GM21717 (cell line): ENCODE measurements at regions not wholly inside any gene's neighbourhood (a gene's known extent, or its start where the extent isn't known, plus 50 kb on each side); places are given as distances from the start of the nearest gene placed in this dataset.

ENCODE experiments used
- ATAC-seq: cut with Tn5 transposase; IDR thresholded peaks from one replicate; pipeline ENCODE4 v1.9.1; 2021; ENCODE audit warnings: mild to moderate bottlenecking, moderate library complexity; ENCODE audit not compliant: unreplicated experiment

DNA sequence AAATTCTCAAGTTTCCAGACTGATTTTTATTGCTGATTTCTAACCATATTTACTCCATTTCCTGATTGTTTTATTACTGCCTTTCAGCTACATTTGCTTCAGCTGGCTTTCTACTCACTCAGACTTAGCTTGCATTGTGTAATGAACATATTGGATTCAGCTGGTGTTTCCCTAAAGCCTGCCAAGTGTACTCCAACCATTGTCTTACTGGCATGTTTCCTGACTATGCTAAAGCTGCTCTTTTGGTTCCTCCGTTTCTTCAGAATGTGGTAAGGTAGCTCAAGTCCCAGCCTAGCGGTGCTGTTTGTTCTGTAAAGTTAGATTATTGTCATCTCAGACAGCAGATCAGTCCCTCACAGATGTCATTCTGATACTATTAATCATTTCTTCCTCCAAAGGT is 53.1 kb upstream of the GLRA2 start:
- no peak for ATAC-seq

DNA sequence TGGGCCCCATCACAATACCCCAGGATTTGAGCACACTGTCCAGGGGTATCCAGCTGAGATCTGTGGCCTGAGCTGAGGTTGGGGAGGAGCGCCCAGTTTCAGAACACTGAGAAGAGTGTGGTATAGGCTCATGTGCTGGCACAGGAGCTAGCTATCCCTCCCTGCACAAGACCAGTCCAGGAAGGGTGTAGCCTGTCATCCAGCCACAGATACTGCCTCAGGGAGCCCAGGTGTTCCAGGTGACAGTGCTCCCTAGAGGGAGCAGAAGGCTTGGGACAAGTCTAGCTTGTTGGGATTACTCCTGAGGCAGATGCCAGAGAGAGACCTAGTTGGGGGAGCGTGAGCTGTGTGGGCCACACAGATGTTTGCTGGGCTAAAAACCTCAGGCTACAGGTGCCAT is 79.6 kb upstream of the GLRA2 start:
- ATAC-seq, result no peak

DNA sequence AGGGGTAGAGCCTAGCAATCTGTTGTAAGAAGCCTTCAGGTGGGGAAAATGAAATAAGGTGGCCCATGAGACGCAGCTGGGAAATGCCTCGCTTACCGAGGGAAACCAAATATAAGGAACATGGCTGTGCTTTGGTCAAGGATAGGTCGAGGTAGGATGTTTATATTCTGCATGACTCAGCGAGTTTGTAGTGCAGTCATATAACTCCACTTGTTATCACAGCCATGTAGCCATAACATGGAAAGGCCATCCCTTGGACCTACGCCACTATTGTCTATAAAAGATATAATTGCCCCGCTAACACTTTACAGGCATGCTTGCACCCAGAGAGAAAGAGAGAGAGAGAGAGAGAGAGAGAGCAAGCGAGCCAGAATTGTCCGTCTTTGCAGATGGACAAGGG is 80.9 kb upstream of the GLRA2 start:
- ATAC-seq, result no peak

DNA sequence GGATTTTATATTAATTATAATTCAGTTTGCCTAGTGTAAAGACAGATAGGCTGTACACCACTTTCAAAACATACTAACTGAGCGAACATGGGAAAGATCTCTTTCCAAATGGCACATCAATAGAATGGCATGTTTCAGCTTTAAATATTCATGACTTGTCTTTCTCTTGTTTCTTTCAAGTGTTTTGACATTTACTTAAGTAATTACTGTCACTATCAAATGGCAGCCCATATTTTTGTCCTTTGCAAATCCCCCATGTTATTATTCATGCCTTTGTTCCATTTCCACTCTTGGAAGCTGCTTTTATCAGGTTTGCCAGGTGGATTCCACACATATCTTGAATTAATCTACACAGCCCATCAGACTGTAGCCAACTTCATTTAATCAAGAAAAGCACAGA is 89.2 kb upstream of the GLRA2 start:
- ATAC-seq, result no peak

DNA sequence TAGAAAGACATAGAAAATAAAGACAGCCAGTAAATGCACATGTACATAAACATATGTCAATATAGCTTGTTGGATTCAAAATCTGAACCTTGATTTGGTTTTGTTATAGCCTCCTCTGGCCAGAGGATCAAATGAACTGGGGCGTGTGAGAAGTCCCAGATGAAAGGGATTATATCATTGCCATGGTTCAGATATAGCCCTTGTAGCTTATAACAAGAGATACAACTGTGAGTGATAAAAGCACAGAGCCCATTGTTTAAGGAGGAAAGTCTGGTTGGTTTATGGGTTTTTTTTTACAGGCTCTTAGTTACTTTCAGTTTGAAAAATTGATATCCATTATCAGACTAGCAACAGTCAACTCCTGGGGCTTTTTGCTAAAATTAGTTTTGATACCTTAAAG is 101.7 kb upstream of the GLRA2 start:
- no peak for ATAC-seq

DNA sequence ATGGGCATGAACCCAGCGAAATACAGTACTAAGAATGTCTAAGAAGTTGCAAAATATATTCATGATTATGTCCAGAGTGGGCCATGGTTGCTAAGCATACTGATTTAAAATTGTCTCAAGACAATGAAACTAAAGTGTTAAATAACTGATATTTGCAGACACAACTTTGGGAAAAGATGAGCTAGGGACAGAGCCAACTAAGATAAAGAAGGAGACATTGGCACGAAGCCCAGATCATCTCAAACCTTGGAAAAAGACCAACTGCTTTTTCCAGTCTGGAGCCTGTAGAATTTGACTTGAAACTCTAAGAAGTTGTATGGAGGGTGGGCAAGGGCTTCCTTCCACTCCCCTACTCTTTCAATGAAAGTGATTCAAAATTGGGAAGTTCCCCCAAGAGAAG is 108.5 kb upstream of the GLRA2 start:
- no peak for ATAC-seq

DNA sequence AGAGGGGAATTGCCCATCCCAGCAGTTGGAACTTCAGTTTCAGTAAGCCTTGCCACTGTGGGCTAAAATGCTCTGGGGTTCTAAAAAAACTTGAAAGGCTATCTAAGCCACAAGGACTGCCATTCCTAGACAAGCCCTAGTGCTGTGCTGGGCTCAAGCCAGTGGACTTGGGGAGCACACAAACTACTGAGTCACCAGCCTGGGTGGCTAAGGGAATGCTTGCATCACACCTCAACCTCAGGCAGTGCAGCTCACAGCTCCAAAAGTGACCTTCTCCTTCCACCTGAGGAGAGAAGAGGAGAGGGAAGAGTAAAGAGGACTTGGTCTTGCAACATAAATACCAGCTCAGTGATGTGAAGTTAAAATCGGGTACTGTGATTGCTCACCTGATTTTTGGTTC is 116.7 kb upstream of the GLRA2 start:
- no peak for ATAC-seq

DNA sequence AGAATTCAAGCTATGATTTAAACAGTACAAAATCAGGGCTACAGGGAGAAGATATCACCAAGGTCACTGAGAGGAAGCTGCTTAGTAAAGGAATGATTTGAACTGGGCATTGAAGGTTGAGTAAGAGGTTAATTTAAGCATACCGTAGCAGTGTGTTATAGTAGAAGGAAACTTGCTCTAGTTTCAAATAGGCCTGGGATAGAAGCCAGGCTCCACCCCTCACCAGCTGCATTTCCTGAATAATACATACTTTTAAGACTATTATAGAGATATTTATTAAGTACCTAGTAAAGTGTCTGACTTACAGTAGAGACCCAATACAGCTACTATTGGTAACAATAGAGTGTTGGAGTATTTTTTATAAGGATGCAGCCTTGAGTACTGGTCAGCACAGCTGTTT is 118.0 kb upstream of the GLRA2 start:
- no peak for ATAC-seq

DNA sequence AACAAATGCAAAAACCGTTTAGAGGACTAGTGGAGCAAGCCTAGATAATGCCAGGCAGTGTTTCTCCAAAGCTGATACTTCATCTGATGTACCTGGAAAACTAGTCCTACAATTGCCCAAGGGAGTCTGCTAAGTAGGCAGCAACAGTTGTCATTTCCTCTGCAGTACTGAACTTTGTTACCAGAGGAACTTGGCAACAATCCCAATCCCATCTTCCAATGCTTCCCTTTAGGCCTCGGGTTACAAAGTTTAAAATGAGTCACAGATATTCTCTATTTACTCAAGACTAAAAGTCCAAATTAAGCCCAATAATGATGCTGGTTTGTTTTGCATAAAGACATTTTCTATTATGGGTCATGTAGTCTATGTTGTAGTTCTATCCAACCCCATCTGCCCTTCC is 120.0 kb upstream of the GLRA2 start:
- no peak for ATAC-seq

DNA sequence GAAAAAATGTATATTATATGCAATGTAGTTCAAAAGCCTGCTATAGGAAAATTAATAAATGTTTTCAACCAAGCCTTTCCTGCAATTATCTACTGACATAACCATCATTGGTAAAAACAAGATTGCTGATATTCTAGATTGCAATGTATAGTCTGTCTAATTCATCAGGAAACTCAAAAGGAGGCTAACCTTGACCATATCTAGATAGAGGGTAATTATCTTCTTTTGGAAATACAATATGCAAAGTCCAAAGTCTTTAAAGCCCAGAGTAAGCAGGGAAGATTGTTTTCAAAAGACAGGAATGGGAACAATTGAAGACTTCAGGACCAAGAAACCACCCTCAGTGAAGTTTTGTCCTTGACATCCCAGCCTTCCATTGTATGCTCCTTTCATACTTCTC is 123.1 kb upstream of the GLRA2 start:
- ATAC-seq, result no peak

DNA sequence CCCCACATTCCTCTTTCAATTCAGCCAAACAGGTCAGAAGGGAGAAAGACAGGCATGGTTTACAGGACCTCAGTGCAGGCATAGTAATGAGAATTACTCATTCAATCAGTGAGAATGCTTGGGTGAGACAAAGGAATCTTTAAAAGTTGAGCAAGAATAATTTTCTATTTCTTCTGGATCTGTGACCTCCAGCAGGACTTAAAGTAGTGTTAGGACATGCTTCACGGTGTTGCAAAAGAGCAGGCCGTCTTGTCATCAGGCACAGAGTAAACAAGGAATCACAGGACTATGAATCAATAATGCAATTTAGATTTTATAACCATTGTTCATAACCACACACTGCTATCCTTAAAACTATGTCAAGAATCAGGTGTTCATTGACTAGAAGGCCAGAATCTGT is 130.6 kb upstream of the GLRA2 start:
- no peak for ATAC-seq

DNA sequence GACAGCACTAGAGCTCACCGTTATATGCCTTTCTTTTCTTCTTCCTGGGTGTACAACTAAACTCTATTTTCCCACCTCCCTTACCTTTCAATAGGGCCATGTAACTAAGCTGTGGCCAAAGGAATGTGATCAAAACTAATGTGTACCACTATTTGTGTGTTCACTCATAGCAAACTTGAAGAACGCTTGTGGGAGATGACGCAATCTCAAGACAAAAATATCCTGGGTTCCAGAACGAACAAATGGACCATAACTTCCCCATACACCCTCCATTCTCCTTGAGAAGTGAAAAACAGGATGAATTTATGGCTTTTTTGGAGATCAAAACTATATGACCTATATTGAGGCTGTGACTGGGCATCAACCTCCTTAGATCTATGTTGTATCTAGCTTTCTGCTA is 139.7 kb upstream of the GLRA2 start:
- no peak for ATAC-seq

DNA sequence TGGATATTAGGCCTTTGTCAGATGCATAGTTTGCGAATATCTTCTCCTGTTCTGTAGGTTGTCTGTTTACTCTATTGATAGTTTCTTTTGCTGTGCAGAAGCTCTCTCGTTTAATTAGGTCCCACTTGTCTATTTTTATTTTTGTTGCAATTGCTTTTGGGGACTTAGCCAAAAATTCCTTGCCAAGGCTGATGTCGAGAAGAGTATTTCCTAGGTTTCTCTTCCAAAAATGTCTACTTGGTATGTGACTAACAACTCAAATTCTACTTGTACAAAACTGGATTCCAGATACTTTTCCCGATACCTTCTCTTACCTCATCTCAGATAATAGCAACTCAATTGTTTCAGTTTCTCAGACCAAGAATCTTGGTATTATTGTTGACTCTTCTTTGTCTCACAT is 142.4 kb upstream of the GLRA2 start:
- ATAC-seq, result no peak

DNA sequence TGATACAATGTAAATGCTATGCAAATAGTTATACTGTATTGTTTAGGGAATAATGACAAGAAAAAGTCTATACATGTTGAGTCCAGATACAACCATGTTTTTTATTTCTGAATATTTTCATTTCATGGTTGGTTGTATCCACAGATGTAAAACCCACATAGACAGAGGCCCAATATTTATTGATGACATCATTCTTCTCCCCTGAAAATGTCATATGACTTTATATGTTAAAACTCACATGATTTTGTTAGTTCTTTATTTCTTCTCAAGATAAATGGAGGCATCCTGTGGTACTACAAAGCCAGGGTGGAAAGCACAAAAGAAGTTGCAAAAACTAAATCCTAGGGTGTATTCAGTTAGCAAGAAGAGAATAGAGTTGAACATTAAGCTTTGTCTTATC is 149.3 kb upstream of the GLRA2 start:
- no peak for ATAC-seq

DNA sequence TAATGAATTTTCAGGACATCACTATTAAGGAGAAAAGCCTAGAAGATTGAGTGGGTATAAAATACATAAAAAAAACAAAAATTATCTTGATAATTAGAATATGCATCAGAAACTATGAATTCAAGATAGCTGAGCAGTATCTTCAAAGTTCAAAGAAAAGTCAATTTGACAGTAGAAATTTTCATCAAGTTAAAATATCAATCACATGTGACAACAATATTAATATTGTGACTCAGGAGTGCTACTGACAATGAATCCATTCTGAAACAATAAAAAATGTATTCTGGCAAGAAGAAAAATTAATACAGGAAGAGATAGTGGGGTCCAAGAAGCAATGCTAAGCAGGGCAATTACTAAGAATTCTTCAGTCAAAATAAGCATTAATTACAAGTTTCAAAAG is 151.9 kb upstream of the GLRA2 start:
- no peak for ATAC-seq

DNA sequence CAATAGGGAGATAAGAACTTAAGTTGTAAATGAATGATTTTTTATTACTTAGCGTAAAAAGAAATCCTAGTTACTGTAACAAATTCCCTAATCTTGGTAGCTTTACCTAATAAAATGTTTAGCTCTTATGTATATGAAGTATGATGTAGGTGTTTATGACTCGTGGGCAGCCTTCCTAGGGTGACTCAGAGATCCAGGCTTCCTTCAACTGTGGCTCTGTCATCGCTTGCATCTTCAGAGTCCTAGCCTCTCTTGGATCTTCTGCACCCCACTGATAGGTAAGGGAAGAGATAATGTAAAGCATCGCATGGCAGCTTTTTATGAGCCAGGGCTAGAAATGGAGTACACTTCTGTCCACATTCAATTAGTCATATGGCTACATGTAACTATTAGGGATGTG is 165.6 kb upstream of the GLRA2 start:
- ATAC-seq, result no peak

DNA sequence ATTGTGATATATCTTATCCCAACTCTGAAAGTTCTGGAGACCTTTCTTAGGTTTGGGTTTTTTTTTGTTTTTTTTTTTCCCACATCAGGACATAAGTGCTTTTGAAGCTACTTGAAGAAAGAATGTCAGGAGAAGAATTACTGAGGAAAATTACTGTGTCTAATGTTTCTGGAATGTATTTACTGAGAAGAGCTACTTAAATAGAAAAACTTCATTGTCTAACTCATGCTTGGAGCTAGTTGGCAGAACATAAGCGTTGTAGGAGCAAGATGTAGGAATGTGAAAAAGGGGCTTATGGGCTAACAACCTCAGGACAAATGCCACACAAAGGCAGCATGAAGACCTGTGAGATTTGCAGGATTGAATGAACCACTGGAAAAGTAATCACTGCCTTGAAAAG is 166.6 kb upstream of the GLRA2 start:
- ATAC-seq, result no peak

DNA sequence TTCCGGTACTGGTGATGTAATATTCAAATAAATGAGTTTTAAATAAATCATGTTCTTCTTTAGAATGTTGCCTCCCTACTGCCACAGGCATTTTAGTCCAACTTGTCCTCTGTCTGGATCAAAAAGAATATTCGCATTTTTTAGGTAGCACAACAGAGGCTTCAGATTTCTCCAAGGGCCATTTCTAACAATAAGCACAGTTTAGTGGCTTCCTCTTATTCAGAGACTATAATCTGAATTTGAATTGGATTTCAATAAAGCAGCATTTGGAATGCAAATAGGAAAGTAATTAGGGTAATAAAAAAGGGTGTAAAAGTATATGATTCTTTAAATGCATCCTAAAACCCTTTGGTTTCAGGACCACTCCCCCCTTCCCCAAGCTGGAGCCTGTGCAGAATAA is 167.9 kb upstream of the GLRA2 start:
- no peak for ATAC-seq

DNA sequence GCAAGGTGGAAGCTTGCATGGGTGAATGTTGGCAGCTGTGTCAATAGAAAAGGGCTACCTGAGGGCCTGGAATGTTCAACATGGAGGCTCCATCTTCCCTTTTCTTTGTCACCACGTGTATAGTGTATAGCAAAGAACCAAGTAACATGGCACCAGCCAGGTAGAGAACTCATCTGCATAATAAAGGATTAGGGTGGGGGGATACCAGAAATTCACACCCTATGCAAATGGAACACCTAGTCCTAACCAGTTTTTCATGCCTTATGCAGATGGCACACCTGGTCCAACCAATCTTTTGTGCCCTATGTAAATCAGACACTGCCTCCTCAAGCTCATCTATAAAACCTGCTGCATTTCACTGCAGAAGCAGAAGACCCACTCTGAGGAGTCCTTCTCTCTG is 169.6 kb upstream of the GLRA2 start:
- no peak for ATAC-seq

DNA sequence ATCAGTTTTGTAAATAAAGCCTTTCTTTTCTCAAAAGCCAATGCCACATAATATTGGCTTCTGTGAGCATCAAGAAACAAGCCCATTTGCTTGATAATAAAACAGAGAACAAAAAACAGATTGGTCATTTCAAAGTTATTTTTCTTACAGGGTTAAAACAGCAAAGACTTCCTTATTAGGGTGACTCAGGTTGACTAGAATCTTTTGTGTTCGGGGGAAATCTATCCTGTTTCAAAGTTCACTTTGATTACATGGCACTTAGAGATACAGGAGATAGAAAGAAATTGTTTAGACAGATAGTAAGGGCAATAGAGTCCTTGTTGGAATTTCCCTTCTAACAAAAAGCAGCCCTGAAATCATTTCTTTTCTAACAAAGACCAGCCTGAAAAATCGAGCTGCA is 170.0 kb upstream of the GLRA2 start:
- ATAC-seq, result no peak

DNA sequence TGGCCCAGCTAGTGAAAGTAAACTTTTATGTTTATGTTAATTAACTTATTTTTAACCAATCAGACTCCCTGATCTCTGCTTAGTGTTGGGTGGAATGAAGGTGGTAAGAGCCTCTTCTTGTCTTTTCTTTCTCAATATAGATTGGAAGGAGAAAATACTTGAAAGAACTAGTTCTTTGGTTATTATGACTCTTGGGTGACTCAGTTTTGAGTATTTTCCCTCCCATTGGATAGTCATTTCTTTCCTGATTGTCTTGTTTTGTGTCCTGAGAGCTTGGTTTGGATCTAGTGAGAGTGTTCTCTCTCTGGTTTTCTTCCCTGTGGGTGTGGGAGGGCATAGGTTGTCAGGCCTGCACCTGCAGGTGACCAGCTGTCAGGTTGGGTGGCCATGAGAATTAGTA is 172.0 kb upstream of the GLRA2 start:
- no peak for ATAC-seq

DNA sequence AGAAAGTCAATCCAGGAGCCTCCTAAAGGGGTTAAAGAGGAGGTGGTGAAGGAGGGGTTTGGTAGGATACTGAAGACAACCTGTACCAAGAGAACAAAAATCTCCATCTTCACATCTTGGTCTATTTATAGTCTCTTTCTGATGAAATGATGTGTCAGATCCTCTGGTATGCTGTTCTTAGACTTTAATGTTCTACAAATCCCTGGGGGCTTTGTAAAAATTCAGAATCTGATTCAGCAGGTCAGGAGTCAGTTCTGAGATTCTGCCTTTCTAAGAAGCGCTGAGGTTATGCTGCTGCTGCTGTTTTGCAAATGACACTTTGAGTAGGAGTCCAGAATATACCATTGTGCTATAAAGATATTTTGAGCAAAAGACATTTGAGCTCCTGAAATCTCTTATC is 172.9 kb upstream of the GLRA2 start:
- no peak for ATAC-seq

DNA sequence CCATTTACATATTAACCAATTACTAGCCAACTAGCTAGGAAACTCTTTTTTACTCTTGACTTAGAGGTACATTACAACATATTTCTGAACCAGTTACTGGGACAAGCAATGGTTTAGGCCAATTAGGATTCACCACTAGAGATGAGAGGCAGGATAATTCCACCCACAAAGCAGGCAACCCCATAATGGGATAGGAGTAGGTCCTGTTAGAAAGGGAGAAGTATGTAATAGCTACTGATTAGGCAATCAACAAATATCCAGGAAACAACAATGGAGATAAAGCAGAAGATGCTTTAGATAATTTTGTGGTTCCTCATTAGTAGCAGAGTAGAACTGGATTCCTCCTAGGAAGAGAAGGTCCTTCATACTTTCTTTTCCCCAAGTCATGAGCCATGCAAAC is 173.8 kb upstream of the GLRA2 start:
- ATAC-seq, result no peak

DNA sequence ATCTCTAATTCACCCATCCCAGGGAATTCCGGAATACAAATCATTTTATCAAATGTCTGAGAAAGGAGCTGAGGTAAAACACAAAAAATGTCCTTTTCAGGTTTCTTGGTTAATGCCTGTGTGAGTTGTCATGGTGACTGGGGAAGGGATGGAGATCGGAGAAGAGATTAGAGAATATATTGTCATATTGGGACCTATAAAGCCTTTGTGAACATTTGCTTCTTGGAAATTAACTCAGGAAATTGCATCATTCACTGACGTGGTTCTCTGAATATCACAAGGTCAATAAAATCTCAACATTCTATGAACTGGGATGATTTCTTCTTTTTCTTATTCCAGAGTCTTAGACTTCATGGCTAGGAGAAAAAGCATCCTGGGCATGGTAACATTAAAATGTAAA is 174.8 kb upstream of the GLRA2 start:
- ATAC-seq, result no peak
